Panc1 (cell line): ENCODE measurements at regions not wholly inside any gene's neighbourhood (a gene's known extent, or its start where the extent isn't known, plus 50 kb on each side); places are given as distances from the start of the nearest gene placed in this dataset.

Experiments
- ATAC-seq: fragments of 200-7000 bp; cut with Tn5 transposase; 2 replicates; pipeline ENCODE4 v1.9.1; 2020; ENCODE audit warnings: mild to moderate bottlenecking, moderate library complexity
- BruUV-seq: library from RNA; stranded (reverse); fragments of 400-500 nt; replicated peaks from 2 replicates; lab custom pipeline; 2021; lab: Mats Ljungman, UMichigan
- CTCF ChIA-PET: fragments of 300-600 bp; sonication (Branson Sonifier 250); formaldehyde crosslinking; loops from one replicate; lab custom pipeline; 2022; ENCODE audit warnings: antibody characterized with exemption; lab: Charles Lee
- POLR2A ChIA-PET: fragments of 300-600 bp; sonication (Branson Sonifier 250); formaldehyde crosslinking; loops from one replicate; lab custom pipeline; 2022; ENCODE audit warnings: antibody characterized with exemption; lab: Charles Lee
- DNase-seq: peaks from one replicate; pipeline ENCODE4 v3.0.0-alpha.2; 2010; ENCODE audit warnings: low read depth, low spot score
- H3K27ac ChIP-seq: 2 replicates; pipeline ENCODE4 v1.5.1; 2011; ENCODE audit warnings: mild to moderate bottlenecking, low read length, inconsistent platforms
- H3K27me3 ChIP-seq: fragments of 200-500 bp; sonication (Bioruptor generic); 2 replicates; pipeline ENCODE4 v1.6.0; 2014; ENCODE audit warnings: low read length, inconsistent platforms; ENCODE audit not compliant: control insufficient read depth, insufficient read depth
- H3K36me3 ChIP-seq: fragments of 200-500 bp; sonication (Bioruptor generic); 2 replicates; pipeline ENCODE4 v1.5.1; 2014; ENCODE audit warnings: inconsistent platforms, mild to moderate bottlenecking, low read length, moderate library complexity; ENCODE audit not compliant: control insufficient read depth, insufficient read depth
- H3K4me1 ChIP-seq: 2 replicates; pipeline ENCODE4 v1.5.1; 2011; ENCODE audit warnings: inconsistent platforms, mild to moderate bottlenecking, low read length, moderate library complexity; ENCODE audit not compliant: control insufficient read depth, insufficient read depth
- H3K4me3 ChIP-seq, 2 experiments: 2 replicates each; pipeline ENCODE4 v1.5.1; 2011 to 2012; ENCODE audit warnings: low read depth in 2 of 2, low read length in 2 of 2, mild to moderate bottlenecking in 2 of 2, inconsistent platforms in 1 of 2, moderate library complexity in 1 of 2
- H3K9me3 ChIP-seq: fragments of 200-500 bp; sonication (Bioruptor generic); 2 replicates; pipeline ENCODE4 v1.5.1; 2014; ENCODE audit warnings: low read depth, mild to moderate bottlenecking, inconsistent platforms, low read length, moderate library complexity; ENCODE audit not compliant: control insufficient read depth, insufficient read depth
- POLR2AphosphoS5 ChIP-seq: IDR thresholded peaks from 2 replicates; pipeline ENCODE4 v1.6.1; 2012; ENCODE audit warnings: mild to moderate bottlenecking, low read depth, low read length, moderate library complexity
- REST ChIP-seq, 2 experiments: IDR thresholded peaks; 2 replicates each; pipeline ENCODE4 v1.6.1; 2011 to 2012; ENCODE audit warnings: low read depth in 2 of 2, control low read depth in 1 of 2, low read length in 1 of 2, mild to moderate bottlenecking in 1 of 2, moderate library complexity in 1 of 2; ENCODE audit not compliant: insufficient read depth in 1 of 2
- SIN3A ChIP-seq: IDR thresholded peaks from 2 replicates; pipeline ENCODE4 v1.6.1; 2012; ENCODE audit warnings: low read depth, mild to moderate bottlenecking, low read length, moderate library complexity, borderline replicate concordance; ENCODE audit not compliant: insufficient read depth
- TCF7L2 ChIP-seq: IDR thresholded peaks from 2 replicates; pipeline ENCODE4 v1.6.1; 2011; ENCODE audit warnings: mild to moderate bottlenecking, low read depth, low read length, inconsistent platforms
- in situ Hi-C: cut with HindIII; loops from 2 replicates; pipeline ENCODE4 v1.10.0; 2016; ENCODE audit warnings: low sequenced_read_pairs, low pct_unique_long_range_greater_than_20kb
- intact Hi-C: fragments of 100-400 bp; cut with micrococcal nuclease; formaldehyde crosslinking; loops from one replicate; pipeline ENCODE4 v1.10.0; 2022; ENCODE audit not compliant: unreplicated experiment
- TF ChIP-seq, protein P1 (sequence below): fragments of 450-650 bp; IDR thresholded peaks from 2 replicates; pipeline ENCODE4 v1.5.1; 2017; ENCODE audit warnings: mild to moderate bottlenecking

DNA sequence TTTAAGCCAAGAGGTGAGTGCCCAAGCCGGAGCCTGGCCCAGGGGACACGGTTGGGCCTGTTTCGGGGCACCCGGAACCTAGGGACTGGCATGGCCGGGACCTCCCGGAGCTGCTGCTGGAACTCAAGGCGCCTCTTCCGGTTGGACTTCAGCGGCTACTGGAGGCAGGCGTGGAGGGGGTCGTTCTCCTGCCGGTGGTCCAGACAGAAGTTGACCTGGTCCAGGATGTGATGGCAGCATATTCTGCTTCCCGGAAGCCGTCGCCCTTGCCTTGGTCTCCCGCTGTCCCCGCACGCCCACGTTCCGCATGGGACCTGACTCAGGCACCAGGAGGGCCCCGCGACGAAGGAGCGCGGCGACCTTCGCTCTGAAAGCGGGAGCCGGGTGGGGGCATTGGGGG, 240.8 kb downstream of the FOXA2 start:
- ChIA-PET CTCF (no interaction called here), POLR2A (no interaction called here)
- Histone ChIP-seq H3K36me3 (no peaks in the 10 kb centered on the region), H3K27ac (no peak overlapping the region), H3K4me1 (peaks cover 20% of the 10 kb centered on the region), H3K4me3 (no peak overlapping the region), H3K9me3 (no peaks in the 10 kb centered on the region), H3K27me3 (no peaks in the 10 kb centered on the region)
- no peak for ATAC-seq
- BruUV-seq = no TSS peak
- intact Hi-C loops = loop anchor here (5.0 kb wide), 1 partner anchor 109 kb away; no protein-coding TSS in a partner anchor
- no peak for TF ChIP-seq SIN3A
- TF ChIP-seq POLR2AphosphoS5 = no peak
- no peak for TF ChIP-seq TCF7L2
- no peak for TF ChIP-seq REST (IDR thresholded peaks at IDR 0.05; ENCODE audit: insufficient read depth in 1 of 2, low read depth in 2 of 2, low read length in 1 of 2)
- TF ChIP-seq, protein P1, sequence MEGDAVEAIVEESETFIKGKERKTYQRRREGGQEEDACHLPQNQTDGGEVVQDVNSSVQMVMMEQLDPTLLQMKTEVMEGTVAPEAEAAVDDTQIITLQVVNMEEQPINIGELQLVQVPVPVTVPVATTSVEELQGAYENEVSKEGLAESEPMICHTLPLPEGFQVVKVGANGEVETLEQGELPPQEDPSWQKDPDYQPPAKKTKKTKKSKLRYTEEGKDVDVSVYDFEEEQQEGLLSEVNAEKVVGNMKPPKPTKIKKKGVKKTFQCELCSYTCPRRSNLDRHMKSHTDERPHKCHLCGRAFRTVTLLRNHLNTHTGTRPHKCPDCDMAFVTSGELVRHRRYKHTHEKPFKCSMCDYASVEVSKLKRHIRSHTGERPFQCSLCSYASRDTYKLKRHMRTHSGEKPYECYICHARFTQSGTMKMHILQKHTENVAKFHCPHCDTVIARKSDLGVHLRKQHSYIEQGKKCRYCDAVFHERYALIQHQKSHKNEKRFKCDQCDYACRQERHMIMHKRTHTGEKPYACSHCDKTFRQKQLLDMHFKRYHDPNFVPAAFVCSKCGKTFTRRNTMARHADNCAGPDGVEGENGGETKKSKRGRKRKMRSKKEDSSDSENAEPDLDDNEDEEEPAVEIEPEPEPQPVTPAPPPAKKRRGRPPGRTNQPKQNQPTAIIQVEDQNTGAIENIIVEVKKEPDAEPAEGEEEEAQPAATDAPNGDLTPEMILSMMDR = no peak
- in situ Hi-C loops = no loop called here
- no peak for DNase-seq

GRCh38 chr20:22342410-22342809, 242.0 kb downstream of the FOXA2 start:
- no peak for ATAC-seq
- Histone ChIP-seq H3K27ac (no peak overlapping the region), H3K4me3 (no peak overlapping the region), H3K9me3 (no peaks in the 10 kb centered on the region), H3K4me1 (peaks cover 20% of the 10 kb centered on the region), H3K36me3 (no peaks in the 10 kb centered on the region), H3K27me3 (no peaks in the 10 kb centered on the region)
- CTCF ChIA-PET = interaction anchor here (0.5 to 1.3 kb wide), 3 partner anchors 11 to 341 kb away, joined by 3 to 4 read pairs (median 3); no protein-coding TSS in a partner anchor
- TF ChIP-seq POLR2AphosphoS5 (no peak), TCF7L2 (no peak), REST (IDR thresholded peaks at IDR 0.05; ENCODE audit: insufficient read depth in 1 of 2, low read depth in 2 of 2, low read length in 1 of 2) (no peak), SIN3A (no peak)
- TF ChIP-seq, protein P1 = no peak
- DNase-seq = no peak
- in situ Hi-C loops = no loop called here
- intact Hi-C loops = loop anchor here (5.0 kb wide), 1 partner anchor 110 kb away; no protein-coding TSS in a partner anchor
- POLR2A ChIA-PET = no interaction called here
- no TSS peak for BruUV-seq
